Ovary (tissue), 7 donors: ENCODE measurements at regions not wholly inside any gene's neighbourhood (a gene's known extent, or its start where the extent isn't known, plus 50 kb on each side); places are given as distances from the start of the nearest gene placed in this dataset.

Experiments used
- DNase-seq, 5 donors: peaks; one replicate each; pipeline ENCODE4 v3.0.0-alpha.2; 2019 to 2020
- H3K27ac ChIP-seq, 2 donors: fragments of 200-600 bp; one replicate each; pipeline versions ENCODE4 v1.5.1 to v1.8.0; 2019 to 2022
- H3K27me3 ChIP-seq: fragments of 200-600 bp; one replicate; pipeline ENCODE4 v1.8.0; 2022
- H3K36me3 ChIP-seq: fragments of 200-600 bp; sonication (generic); one replicate; pipeline ENCODE4 v1.5.1; 2019
- H3K4me1 ChIP-seq: one replicate; pipeline ENCODE4 v1.8.1; 2013; ENCODE audit warnings: mild to moderate bottlenecking, moderate library complexity; ENCODE audit not compliant: insufficient read depth
- H3K4me3 ChIP-seq: fragments of 200-600 bp; sonication (generic); one replicate; pipeline ENCODE4 v1.5.1; 2017
- H3K9me3 ChIP-seq, 2 donors: fragments of 200-600 bp in 1 of 2; sonication (generic) in 1 of 2; one replicate each; pipeline versions ENCODE4 v1.5.1 to v1.8.1; 2013 to 2019; ENCODE audit warnings: mild to moderate bottlenecking in 1 of 2, moderate library complexity in 1 of 2
- EP300 ChIP-seq: sonication (generic); formaldehyde crosslinking; IDR thresholded peaks from one replicate; pipeline ENCODE4 v1.6.1; 2017; ENCODE audit warnings: antibody characterized with exemption
- POLR2A ChIP-seq: fragments of 450-650 bp; IDR thresholded peaks from one replicate; pipeline ENCODE4 v1.6.1; 2017; ENCODE audit warnings: antibody characterized with exemption, mild to moderate bottlenecking, moderate library complexity
- WGBS, 3 donors: extraction: QIAGEN DNeasy Blood & Tissue Kit in 1 of 3; methylation state at CpG; one replicate each; pipeline versions ENCODE4 v1.1.5 to v1.1.7; 2013 to 2017; 5-methylcytosine and 5-hydroxymethylcytosine counted together
- intact Hi-C, 4 donors: fragments of 100-400 bp; cut with DNase I; formaldehyde crosslinking; loops; one replicate each; pipeline versions ENCODE4 v1.11.0 to v1.15.1; 2022 to 2023
- TF ChIP-seq, protein P1 (sequence below), 3 donors: fragments of 450-650 bp in 2 of 3; fragments of 200-600 bp in 1 of 3; IDR thresholded peaks; one replicate each; pipeline versions ENCODE4 v1.5.1 to v1.8.0; 2016 to 2022; ENCODE audit warnings: antibody characterized with exemption in 3 of 3, mild to moderate bottlenecking in 1 of 3
- donor health status: DM: no; HTN: no; CAD: no; lungs with moderate emphysema.
- donor health status: DM: no; HTN: no; CAD: no.
- donor health status: Bipolar disorder and iron deficiency.
- donor health status: DM: no; HTN: no; CAD: no.
- donor health status: DM: yes; HTN: yes; CAD: no.

- WGBS, 3 donors, result 54 to 71% (median 56%) methylated on average over 3 of the region's 3 CpGs
- TF ChIP-seq, protein P1, sequence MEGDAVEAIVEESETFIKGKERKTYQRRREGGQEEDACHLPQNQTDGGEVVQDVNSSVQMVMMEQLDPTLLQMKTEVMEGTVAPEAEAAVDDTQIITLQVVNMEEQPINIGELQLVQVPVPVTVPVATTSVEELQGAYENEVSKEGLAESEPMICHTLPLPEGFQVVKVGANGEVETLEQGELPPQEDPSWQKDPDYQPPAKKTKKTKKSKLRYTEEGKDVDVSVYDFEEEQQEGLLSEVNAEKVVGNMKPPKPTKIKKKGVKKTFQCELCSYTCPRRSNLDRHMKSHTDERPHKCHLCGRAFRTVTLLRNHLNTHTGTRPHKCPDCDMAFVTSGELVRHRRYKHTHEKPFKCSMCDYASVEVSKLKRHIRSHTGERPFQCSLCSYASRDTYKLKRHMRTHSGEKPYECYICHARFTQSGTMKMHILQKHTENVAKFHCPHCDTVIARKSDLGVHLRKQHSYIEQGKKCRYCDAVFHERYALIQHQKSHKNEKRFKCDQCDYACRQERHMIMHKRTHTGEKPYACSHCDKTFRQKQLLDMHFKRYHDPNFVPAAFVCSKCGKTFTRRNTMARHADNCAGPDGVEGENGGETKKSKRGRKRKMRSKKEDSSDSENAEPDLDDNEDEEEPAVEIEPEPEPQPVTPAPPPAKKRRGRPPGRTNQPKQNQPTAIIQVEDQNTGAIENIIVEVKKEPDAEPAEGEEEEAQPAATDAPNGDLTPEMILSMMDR (IDR thresholded peaks at IDR 0.05), result no peak
- TF ChIP-seq EP300, result no peak
- TF ChIP-seq POLR2A, result no peak
- Histone ChIP-seq H3K27ac (no peak overlapping the region), H3K4me1 (no peaks in the 10 kb centered on the region), H3K36me3 (no peaks in the 10 kb centered on the region), H3K9me3 (no peaks in the 10 kb centered on the region), H3K4me3 (no peak overlapping the region), H3K27me3 (no peaks in the 10 kb centered on the region)
- no peak for DNase-seq
- intact Hi-C loops, result no loop called here
Observed at GRCh38 chr10:57960406-57960805, 307.3 kb downstream of the IPMK start.

DNA sequence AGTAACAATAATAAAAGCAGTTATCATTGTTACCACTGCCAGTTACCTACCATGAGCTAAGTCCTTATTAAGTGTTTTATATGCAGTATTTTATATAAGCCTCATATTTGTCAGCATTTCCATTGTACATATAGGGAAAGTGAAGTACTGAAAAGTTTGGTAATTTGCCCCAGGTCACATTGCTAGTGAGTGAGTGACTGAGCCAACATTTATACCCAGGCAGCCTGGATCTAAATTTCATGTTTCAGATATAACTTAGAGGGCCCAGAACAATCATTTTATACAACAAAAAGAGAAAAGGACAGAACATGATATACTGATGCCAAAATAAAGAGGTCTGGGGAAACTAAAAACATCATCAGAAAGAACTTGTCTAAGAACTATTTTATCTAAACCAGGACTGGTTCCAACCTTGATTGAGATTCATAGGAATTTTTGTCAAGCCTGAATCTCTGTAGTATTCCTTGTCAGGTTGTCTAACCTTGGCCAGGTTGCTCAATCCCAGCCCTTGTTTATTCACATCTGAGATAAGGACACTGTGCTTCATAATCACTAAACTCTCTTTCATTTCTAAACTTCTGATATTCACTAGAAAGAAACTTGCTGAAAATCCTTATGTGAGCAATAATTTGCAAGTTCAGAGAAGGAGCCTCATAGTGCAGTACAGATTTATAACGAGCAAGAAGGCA is 308.2 kb downstream of the IPMK start:
- 6 to 17% (median 9%) methylated on average over 1 of the region's 1 CpG for WGBS, 3 donors
- no peaks in the 10 kb centered on the region for H3K36me3 ChIP-seq
- intact Hi-C loops, result no loop called here
- H3K27me3 ChIP-seq, result no peaks in the 10 kb centered on the region
- no peak for TF ChIP-seq EP300
- TF ChIP-seq, protein P1 (IDR thresholded peaks at IDR 0.05), result no peak
- no peak for TF ChIP-seq POLR2A
- no peaks in the 10 kb centered on the region for H3K4me1 ChIP-seq
- H3K4me3 ChIP-seq, result no peak overlapping the region
- DNase-seq, result no peak
- H3K9me3 ChIP-seq, result no peaks in the 10 kb centered on the region
- no peak overlapping the region for H3K27ac ChIP-seq

DNA sequence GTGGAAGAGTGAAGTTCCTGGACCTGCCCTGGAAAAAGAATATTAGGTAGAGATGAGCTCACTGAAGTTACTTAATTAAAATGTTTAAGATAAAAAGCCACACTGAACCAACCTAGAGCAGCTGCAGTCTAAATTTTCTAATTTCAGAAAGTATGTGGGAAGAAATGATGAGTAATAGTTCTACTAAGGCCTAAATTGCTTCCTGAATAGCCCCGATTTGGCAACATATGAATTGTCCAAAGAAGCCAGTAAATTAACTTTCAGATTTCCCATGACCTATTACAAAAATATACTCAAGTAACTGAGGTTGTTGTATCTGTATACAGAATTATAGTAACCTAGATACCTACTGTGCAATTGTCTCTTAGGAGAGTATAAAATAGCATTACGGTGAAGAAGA is 312.6 kb downstream of the IPMK start:
- no peaks in the 10 kb centered on the region for H3K4me1 ChIP-seq
- WGBS, 3 donors, result 68 to 79% (median 78%) methylated on average over 2 of the region's 2 CpGs
- H3K27ac ChIP-seq, result no peak overlapping the region
- H3K27me3 ChIP-seq, result no peaks in the 10 kb centered on the region
- TF ChIP-seq POLR2A, result no peak
- TF ChIP-seq, protein P1 (IDR thresholded peaks at IDR 0.05), result no peak
- no peak for TF ChIP-seq EP300
- H3K36me3 ChIP-seq, result no peaks in the 10 kb centered on the region
- intact Hi-C loops, result no loop called here
- no peak overlapping the region for H3K4me3 ChIP-seq
- no peak for DNase-seq
- no peaks in the 10 kb centered on the region for H3K9me3 ChIP-seq

DNA sequence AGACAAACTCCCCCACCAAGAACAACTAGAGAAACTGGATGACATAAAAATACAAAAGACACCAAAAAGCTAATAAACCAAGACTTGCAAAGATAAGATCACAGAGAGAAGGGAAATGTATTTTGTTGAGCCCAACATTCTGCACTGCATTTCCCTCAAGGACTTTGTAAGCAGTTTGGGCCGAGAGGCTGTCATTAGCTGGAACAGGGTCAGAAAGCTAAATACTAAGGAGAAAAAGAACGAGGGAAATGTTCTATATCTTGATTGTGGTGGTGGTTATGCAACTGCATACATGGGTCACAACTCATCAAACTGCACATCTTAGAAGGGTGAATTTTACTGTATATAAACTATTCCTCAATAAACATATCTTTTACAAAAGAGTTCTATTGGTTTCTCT is 315.0 kb downstream of the IPMK start:
- DNase-seq, result no peak
- no peaks in the 10 kb centered on the region for H3K4me1 ChIP-seq
- TF ChIP-seq EP300 (no peak), POLR2A (no peak)
- TF ChIP-seq, protein P1 (IDR thresholded peaks at IDR 0.05), result no peak
- no peaks in the 10 kb centered on the region for H3K36me3 ChIP-seq
- H3K27me3 ChIP-seq, result no peaks in the 10 kb centered on the region
- intact Hi-C loops, result no loop called here
- H3K27ac ChIP-seq, result no peak overlapping the region
- WGBS, 3 donors, result 10 to 22% (median 13%) methylated on average over 2 of the region's 2 CpGs
- no peaks in the 10 kb centered on the region for H3K9me3 ChIP-seq
- no peak overlapping the region for H3K4me3 ChIP-seq
